GM12892 (cell line): ENCODE measurements at regions not wholly inside any gene's neighbourhood (a gene's known extent, or its start where the extent isn't known, plus 50 kb on each side); places are given as distances from the start of the nearest gene placed in this dataset.
"Not testable (repeated sequence)": the region's sequence is repeated elsewhere in the genome, so short reads cannot be mapped to it uniquely, and the experiment has no call there.

Source experiments
- DNase-seq: peaks from one replicate; pipeline ENCODE4 v3.0.0; 2011; ENCODE audit not compliant: insufficient read length
- FAIRE-seq: peaks from 2 replicates; lab custom pipeline; 2011; peaks lifted over from hg19 to GRCh38; lab: Jason Lieb, UNC
- POLR2A ChIP-seq: IDR thresholded peaks from 2 replicates; pipeline ENCODE4 v1.6.1; 2011; ENCODE audit warnings: low read depth, low read length, control low read depth
- POLR2AphosphoS5 ChIP-seq: IDR thresholded peaks from 2 replicates; pipeline ENCODE4 v1.6.1; 2011; ENCODE audit warnings: low read depth, low read length, control low read depth
- TAF1 ChIP-seq: IDR thresholded peaks from 2 replicates; pipeline ENCODE4 v1.6.1; 2011; ENCODE audit warnings: low read depth, mild to moderate bottlenecking, control low read depth, low read length, borderline replicate concordance

DNA sequence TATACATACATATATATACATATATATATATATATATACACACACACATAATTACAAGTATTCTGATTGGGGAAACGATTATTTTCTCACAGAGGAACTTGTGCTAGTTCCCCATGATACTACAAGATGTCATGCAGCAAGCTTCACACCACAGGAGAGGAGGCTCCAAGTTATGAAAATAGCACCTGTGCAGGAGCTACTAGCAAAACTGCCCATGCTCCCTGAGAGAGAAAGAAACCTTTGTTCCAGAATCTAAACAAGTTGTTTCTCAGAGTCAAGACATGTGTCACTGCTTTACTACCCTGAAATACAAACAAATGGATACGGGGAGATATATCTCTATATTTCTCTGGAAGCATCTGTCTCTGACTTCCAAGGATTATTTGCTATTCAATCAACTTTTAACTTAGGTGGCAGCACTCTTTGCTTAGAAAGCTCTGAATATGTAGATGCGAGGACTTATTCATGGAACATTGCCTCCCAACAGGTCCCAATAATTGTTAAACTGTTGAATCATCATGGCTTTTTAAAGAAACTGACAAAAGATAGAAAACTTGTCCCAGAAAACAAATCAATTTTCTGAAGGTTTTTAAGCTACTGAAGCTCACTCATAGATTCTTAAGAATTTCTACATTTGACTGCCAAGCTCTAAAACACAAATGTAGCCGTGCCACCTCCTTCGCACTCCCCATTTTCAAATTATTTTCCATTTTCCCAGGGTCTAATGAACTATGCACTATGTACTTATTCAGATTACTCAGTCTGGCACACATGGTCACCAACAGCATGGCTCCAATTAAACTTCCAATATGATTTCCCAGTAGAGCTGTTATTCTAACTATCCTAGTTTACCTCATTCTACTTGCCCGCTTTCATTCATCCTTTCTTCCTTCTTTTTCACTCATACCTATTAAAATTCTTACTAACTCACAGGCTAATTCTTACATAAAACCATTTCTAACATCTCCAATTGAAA is 929.1 kb downstream of the LTN1 start:
- no peak for FAIRE-seq
- DNase-seq, result no peak
- TF ChIP-seq POLR2AphosphoS5, result no peak
- TF ChIP-seq POLR2A, result no peak
- no peak for TF ChIP-seq TAF1

DNA sequence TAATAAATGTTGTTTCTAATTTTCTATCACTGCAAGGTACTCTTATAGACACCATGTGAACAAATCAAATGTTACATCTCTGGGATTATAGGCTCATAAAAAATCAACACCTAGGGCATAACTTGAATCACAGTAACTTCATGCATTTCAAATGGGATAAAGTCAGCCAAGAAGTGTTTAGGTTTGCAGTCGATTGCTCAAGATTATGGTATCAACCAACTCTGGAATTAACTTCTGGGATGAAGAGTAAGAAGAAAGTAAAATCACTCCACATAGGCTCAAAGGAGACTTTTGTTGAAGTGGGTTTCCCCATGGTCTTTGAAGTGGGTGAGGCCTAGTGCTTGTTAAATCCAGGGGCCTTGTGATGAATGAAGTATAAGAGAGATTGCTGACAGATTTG is 939.7 kb downstream of the LTN1 start:
- FAIRE-seq, DNase-seq: not testable (repeated sequence)

DNA sequence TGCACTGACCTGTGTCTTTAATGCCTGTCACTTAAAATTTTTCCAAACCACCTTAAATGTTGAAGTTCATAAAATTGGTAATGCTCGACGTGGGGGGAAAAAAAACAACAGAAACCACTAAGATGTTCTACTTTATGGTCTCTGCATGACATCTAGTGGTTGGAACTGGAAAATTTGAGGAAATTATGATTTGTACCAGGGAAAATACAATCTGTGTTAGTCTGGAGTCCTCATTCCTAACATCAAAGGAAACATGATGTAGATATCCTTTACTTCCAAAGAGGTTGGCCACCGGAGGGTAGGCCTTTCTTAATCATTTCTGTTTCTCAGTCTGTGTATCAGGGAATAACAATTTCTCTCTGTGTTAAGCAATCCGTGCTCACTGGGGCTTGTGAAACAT is 941.0 kb downstream of the LTN1 start:
- FAIRE-seq, DNase-seq: not testable (repeated sequence)

DNA sequence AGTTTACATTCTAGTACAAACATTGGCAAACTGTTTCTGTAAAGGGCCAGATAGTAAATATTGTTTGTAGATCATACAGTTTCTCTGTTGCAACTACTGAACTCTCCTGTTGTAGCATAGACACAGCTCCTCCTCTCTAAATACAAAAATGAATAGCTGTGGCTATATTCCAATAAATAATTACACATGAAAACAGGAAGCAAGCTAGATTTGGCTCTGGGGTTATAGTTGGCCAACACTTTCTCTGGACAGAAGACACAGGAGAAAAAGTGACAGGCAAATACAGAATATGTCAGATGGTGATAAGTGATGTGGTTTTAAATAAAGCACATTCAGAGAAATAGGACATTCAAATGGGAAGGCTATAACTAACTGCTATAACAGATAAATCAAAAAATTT is 957.0 kb downstream of the LTN1 start:
- FAIRE-seq, DNase-seq: not testable (repeated sequence)

DNA sequence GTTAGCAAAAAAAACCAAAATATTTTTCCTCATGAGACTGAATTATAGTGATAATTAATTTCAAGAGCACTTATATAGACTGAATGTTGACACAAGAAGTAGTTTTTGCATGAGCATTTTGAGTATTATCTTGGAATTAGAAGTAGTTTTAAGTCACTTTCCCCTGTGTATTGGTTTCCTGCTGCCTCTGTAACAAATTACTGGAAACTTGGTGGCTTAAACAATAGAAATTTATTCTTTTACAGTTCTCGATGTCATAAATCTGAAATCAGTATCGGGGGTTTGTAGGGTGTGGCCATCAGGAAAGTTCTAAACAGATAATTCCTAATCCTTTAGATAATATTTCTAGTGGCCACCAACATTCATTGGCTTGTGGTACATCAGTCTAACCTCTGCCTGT is 957.8 kb downstream of the LTN1 start:
- not testable (repeated sequence) for FAIRE-seq, DNase-seq

DNA sequence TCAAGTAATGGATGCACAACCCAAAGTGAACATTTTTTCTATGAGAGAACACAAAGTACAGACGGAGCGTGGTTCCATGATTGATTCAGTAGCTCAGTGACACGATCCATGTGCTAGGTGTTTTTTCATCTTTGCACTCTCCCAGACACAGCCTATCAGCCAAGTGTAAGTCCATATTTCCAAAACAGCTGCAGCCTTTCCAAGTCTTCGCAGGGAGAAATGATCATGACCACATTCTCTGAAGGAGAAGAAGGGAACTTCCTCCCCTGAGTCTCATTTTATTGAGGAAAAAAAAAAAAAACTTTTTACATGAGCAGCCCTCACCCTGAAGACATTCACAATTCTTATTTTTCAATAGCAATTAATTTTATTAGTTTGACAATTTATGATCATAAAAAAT is 958.3 kb downstream of the LTN1 start:
- not testable (repeated sequence) for DNase-seq, FAIRE-seq

DNA sequence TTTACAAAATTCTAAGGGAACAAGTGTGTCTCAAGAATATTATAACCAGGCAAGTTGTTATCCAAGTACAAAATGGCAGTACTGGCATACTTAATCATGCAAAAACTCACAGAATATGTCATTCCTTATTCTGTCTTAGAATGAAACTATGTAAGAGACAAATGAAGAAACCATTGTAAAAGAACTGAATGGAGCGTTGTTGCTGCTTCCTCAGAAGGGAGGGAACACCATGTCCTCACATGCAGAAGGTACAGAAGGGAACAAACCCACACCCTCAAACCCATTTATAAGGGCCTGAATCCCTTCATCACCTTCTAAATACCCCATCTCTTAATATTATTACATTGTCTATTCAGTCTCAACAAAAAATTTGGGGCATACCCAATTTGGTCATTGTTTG is 960.0 kb downstream of the LTN1 start:
- not testable (repeated sequence) for DNase-seq, FAIRE-seq

DNA sequence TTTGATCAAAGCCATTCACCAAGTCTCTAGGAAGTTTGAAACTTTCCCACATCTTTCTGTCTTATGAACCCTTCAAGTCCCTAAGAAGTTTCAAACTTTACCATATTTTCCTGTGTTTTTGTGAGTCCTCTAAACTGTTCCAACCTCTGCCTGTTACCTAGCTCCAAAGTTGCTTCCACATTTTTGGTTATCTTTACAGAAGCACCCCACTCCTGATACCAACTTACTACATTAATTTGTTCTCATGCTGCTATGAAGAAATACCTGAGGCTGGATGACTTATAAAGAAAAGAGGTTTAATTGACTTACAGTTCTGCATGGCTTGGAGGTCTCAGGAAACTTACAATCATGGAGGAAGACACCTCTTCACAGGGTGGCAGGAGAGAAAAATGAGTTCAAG is 961.6 kb downstream of the LTN1 start:
- not testable (repeated sequence) for FAIRE-seq, DNase-seq

DNA sequence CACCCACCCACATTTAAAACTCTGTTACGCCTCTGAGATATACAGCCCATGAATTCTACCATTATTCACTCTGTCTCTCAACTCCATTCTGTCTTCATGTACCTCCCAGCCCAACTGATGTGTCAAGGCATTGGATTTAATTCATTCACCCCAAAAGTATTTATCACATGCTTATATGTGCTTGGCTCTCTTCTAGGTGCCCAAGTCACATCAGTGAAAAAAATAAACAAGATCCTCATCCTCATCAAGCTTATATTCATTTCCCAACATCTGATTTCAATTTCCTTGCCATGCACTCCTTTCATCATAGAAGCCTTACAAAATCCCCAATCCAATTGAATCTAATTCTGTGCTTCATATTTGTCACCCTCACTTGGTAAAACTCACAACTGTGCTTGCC is 967.6 kb downstream of the LTN1 start:
- FAIRE-seq (no peak), DNase-seq (no peak)
- TF ChIP-seq TAF1, result no peak
- TF ChIP-seq POLR2AphosphoS5, result no peak
- TF ChIP-seq POLR2A, result no peak

DNA sequence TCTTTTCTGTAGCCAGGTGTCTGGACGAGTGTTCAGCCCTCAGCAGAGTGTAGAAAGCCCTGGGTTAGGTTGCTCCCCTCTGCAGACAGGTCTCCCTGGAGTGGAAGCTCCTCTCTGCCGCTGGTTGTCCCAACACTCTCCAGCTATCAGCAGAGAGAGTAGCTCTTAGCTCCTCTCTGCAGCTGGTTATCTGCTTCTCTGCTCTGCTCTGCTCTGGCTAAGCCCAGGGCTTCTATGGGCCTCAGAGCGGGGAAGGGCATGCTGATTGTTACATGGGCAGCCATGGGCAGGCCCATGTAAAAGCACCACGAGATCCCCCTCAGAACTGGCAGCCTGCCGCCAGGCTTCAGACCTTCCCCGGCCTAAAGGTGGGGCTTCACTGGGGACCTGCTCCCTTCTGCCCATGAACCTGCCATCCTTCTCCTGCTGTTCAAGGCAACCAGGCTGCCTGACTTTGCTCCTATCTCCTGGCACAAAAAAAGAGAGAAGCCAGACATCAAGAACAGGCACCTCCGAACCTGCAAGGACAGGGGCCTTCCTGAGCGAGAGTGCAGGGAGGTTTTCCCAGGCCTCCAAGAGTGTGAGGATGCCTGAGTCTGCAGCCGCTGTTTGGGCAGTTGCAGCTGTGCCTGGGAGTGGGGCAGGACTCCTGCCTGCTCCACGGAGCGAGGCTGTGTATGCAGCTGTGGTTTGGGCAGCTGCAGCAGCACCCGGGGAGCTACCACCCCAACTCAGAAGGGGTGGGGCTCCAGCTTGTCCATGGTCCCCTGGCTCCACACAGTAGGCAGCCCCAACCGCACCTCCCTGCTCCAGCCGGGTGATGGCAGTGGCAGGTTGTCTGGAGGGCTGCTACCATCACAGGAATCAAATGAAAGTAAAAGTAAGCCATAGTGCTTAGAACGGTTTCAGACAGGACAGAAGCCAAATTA is 973.7 kb downstream of the LTN1 start:
- DNase-seq, result no peak
- no peak for FAIRE-seq
- TF ChIP-seq POLR2AphosphoS5, result no peak

DNA sequence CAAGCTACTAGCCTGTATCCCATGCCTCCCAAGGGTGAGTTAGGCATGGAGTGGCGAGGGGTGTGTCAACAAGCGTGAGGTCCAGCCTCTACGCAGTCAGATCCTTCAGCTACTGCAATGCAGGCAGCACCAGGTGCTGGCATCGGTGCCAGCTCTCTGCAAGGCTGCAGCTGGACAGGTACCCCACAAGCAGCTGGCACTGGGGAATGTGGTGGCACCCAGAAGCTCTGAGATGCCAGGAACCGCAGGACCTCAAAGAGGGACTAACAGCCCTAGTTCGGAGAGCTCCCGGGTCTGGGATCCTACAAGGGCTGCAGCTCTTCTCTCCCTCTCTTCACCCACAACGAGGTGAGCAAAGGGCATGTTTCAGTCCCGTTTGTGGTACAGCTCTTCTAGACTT is 974.5 kb downstream of the LTN1 start:
- DNase-seq (no peak), FAIRE-seq (no peak)
- TF ChIP-seq TAF1 (no peak), POLR2AphosphoS5 (no peak), POLR2A (no peak)

DNA sequence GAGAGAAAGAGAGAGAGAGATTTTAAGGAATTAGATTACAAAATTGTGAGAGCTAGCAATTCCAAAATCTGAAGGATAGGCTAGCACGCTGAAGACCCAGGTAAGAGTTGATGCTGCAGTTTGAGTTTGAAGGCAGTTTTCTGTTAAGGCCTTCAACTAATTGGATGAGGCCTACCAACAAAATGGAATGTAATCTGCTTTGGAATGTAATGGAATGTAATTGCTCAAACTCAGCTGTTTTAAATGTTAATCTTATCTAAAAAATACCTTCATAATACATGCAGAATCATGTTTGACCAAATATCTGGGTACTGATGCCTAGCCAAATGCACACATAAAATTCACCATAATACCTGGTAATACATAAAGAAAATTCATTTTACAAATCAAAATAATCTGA is 976.1 kb downstream of the LTN1 start:
- TF ChIP-seq TAF1 (no peak), POLR2A (no peak), POLR2AphosphoS5 (no peak)
- FAIRE-seq (no peak), DNase-seq (no peak)

DNA sequence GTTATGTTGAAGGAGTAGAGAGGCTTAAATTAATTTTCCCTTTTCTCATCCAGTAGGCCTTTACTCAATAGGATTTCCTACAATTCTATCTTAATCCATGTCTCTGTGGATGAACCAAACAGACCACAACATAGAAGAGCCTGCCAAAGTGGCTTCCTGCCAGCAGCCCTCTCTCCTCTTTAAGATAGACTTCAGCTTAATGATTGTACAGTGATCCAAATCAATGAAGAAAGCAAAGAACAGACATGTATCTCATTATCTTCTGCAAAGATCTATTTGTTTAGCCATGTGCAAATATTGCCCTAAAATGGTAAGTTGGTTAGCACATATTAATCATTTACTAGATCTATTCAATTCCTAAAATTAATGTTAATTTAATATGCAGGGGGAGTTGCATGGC is 979.6 kb downstream of the LTN1 start:
- DNase-seq, FAIRE-seq: not testable (repeated sequence)

DNA sequence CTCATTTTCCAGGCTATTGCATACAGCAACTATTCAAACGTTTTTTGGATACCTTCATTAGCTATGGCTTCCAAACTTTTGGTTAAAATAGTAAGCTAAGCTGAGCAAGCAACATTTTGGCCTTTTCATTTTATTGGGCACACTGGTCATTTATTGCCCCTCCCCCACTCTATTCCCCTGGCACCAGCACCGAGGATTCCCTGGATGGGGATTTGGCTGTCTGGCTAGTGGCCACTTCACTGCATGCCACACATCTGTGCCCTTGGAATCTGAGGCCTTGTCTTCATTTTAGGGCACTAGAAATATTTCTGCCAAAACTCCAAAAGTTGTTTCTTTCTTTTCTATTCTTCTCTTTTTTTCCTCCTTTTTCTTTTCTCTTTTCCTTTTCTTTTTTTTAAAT is 980.7 kb downstream of the LTN1 start:
- FAIRE-seq, DNase-seq: not testable (repeated sequence)

DNA sequence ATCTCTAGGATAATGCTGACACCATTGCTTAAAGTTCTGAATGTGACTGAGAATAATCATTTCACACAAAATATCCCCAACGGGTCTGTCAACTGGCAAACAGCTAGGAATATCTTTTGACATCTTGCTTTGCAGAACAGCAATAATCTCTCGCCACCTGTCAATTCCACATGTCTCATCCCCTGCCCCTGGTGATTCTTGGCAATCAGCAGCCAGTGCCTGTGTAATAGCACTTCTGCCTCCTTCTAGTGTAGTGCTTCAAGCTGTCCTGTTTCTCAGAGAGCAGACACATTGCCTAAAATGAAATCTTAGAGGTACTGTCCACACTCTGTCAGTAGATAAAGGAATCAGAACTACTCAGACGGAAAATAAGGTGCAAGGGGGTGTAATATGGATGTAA is 984.4 kb downstream of the LTN1 start:
- DNase-seq, FAIRE-seq: not testable (repeated sequence)

DNA sequence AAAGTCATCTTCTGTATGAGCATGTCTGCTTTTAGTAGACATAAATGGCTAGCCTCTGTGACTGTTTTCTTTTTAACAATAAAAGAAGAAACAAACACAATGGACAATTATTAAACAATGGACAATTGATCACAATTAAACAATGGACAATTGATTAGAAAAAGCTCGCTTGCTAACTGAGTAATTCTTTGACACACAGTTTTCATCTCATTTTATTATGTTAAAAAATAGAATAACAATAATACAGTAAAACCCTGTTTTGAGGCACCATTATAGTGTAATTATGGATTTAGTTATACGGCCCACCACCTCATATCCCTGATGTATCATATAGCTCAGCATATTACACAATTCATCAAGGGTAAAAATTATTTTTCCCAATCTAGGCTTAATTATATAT is 989.0 kb downstream of the LTN1 start:
- DNase-seq, FAIRE-seq: not testable (repeated sequence)

DNA sequence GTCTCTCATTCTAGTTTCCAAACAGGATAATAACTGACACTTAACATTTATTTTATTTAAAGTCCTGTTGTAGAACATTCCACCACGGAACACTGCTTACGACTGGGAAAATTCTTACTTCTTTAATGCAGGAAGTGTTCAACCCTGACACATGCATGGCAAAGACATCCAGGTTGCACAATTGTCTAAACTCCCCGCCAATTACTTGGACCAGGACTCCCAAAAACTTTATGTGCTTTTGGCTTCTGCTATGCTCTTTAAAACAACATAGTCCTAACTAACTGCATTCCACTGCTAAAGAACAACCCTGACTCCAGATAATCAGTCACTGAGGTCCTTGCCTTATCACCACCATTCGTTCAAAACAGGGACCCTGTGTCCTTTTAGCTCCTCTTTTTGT is 995.8 kb downstream of the LTN1 start:
- DNase-seq, FAIRE-seq: not testable (repeated sequence)

DNA sequence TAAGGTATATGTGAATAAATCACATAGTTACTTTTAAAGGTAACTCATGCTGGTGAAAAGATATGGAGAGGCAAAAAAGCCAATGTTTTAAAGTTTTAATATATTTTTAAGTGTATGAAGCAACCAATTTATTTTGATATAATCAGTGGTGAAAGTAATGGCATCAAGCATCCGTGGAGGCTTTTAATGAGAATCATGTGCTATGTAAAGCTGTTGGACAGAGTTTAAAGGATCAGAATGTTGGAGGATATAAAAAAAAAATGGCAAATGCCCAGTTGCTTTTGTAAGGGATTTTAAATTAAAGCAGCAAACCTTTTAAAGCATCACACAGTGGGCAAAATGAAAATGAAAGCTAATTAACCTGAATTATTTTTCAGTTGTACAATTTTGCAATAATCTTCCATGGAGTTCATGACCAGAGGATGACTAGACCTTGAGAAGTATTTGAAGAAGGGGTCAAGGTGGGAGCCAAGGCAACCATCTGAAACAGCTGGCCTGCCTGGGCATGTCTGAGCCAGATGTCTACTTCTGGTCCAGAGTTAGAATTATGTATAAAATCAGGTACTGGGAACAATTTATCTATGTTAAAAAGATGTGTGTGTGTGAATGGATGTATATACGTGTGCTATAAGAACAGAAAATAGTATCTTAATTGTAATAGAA is 1007.9 kb downstream of the LTN1 start:
- not testable (repeated sequence) for FAIRE-seq, DNase-seq
